Right atrium auricular region (tissue), 2 donors: ENCODE measurements at regions not wholly inside any gene's neighbourhood (a gene's known extent, or its start where the extent isn't known, plus 50 kb on each side); places are given as distances from the start of the nearest gene placed in this dataset.

ENCODE experiments used
- DNase-seq: peaks from one replicate; pipeline ENCODE4 v3.0.0-alpha.2; 2019; ENCODE audit warnings: low spot score
- H3K27ac ChIP-seq, 2 donors: fragments of 200-600 bp; sonication (generic); 1 replicate in 1 of 2; 2 replicates in 1 of 2; pipeline ENCODE4 v1.5.1; 2016 to 2019
- H3K27me3 ChIP-seq, 2 donors: fragments of 200-600 bp; sonication (generic); one replicate each; pipeline versions ENCODE4 v1.5.1 to v1.6.0; 2017 to 2019
- H3K36me3 ChIP-seq: fragments of 200-600 bp; sonication (generic); one replicate; pipeline ENCODE4 v1.5.1; 2016
- H3K4me1 ChIP-seq, 2 donors: fragments of 200-600 bp; sonication (generic); one replicate each; pipeline versions ENCODE4 v1.5.1 to v1.6.0; 2017 to 2019
- H3K4me3 ChIP-seq, 2 donors: fragments of 200-600 bp; sonication (generic); 1 replicate in 1 of 2; 2 replicates in 1 of 2; pipeline ENCODE4 v1.5.1; 2017 to 2019; ENCODE audit warnings: mild to moderate bottlenecking in 1 of 2, moderate library complexity in 1 of 2
- H3K9me3 ChIP-seq, 2 donors: fragments of 200-600 bp; sonication (generic); one replicate each; pipeline ENCODE4 v1.5.1; 2019
- CTCF ChIP-seq, 2 donors: fragments of 200-600 bp; sonication (generic); IDR thresholded peaks; one replicate each; pipeline ENCODE4 v1.5.1; 2019; ENCODE audit warnings: antibody characterized with exemption in 2 of 2

- H3K9me3 ChIP-seq: no peaks in the 10 kb centered on the region
- H3K4me3 ChIP-seq: no peak overlapping the region
- H3K4me1 ChIP-seq: no peaks in the 10 kb centered on the region
- no peak overlapping the region for H3K27ac ChIP-seq
- no peak for DNase-seq
- H3K27me3 ChIP-seq: no peaks in the 10 kb centered on the region
- no peaks in the 10 kb centered on the region for H3K36me3 ChIP-seq
- no peak for TF ChIP-seq CTCF (IDR thresholded peaks at IDR 0.05)
Observed at GRCh38 chr3:74673326-74673725, 58.9 kb upstream of the CNTN3 start.

GRCh38 chr3:74664606-74665005 is 50.1 kb upstream of the CNTN3 start:
- TF ChIP-seq CTCF (IDR thresholded peaks at IDR 0.05): no peak
- Histone ChIP-seq H3K4me3 (no peak overlapping the region), H3K36me3 (no peaks in the 10 kb centered on the region), H3K4me1 (no peaks in the 10 kb centered on the region), H3K9me3 (peaks cover 0 to 15% of the 10 kb centered on the region in 2 donors), H3K27ac (no peak overlapping the region), H3K27me3 (no peaks in the 10 kb centered on the region)
- DNase-seq: no peak
